HFF-Myc (cell line): ENCODE measurements at regions not wholly inside any gene's neighbourhood (a gene's known extent, or its start where the extent isn't known, plus 50 kb on each side); places are given as distances from the start of the nearest gene placed in this dataset.
A peak's percentile ranks its signal among the peaks of the same experiment; 100 is the strongest.

Experiments used
- DNase-seq: peaks from one replicate; pipeline ENCODE4 v3.0.0-alpha.2; 2011; ENCODE audit warnings: low read depth; ENCODE audit errors: extremely low read depth
- H3K4me3 ChIP-seq: replicated peaks from 2 replicates; pipeline ENCODE4 v1.5.1; 2011; ENCODE audit warnings: low read depth, mild to moderate bottlenecking, control low read depth, low read length
- CTCF ChIP-seq: IDR thresholded peaks from 2 replicates; pipeline ENCODE4 v1.5.1; 2012; ENCODE audit warnings: mild to moderate bottlenecking, low read depth, low read length, control low read depth; ENCODE audit errors: missing control alignments

- no peak overlapping the region for H3K4me3 ChIP-seq
- peak; percentile 55 for DNase-seq
- TF ChIP-seq CTCF: no peak
These were observed 73.7 kb upstream of the IPO5 start for GRCh38 chr13:97879646-97880310.

GRCh38 chr13:97880311-97880675, 73.2 kb upstream of the IPO5 start:
- DNase-seq: no peak
- no peak for TF ChIP-seq CTCF
- no peak overlapping the region for H3K4me3 ChIP-seq

- TF ChIP-seq CTCF: no peak
- no peak overlapping the region for H3K4me3 ChIP-seq
- DNase-seq: no peak
These were observed 71.9 kb upstream of the IPO5 start for GRCh38 chr13:97881556-97881955.

GRCh38 chr13:97883396-97883795, 70.1 kb upstream of the IPO5 start:
- TF ChIP-seq CTCF: no peak

GRCh38 chr13:97884707-97885468, 68.6 kb upstream of the IPO5 start:
- TF ChIP-seq CTCF: no peak
- H3K4me3 ChIP-seq: no peak overlapping the region
- DNase-seq: no peak

More at GRCh38 chr13:97883396-97883795, 70.1 kb upstream of the IPO5 start:
- no peak for DNase-seq
- no peak overlapping the region for H3K4me3 ChIP-seq

GRCh38 chr13:97885641-97886040, 67.8 kb upstream of the IPO5 start:
- TF ChIP-seq CTCF: no peak
- no peak for DNase-seq
- no peak overlapping the region for H3K4me3 ChIP-seq
